Fibroblast of pulmonary artery (primary cell): ENCODE measurements at regions not wholly inside any gene's neighbourhood (a gene's known extent, or its start where the extent isn't known, plus 50 kb on each side); places are given as distances from the start of the nearest gene placed in this dataset.

Source experiments
- DNase-seq: peaks from one replicate; pipeline ENCODE4 v3.0.0-alpha.2; 2010; ENCODE audit warnings: low read depth
- H3K4me3 ChIP-seq: replicated peaks from 2 replicates; pipeline ENCODE4 v1.5.1; 2011; ENCODE audit warnings: low read depth, mild to moderate bottlenecking, control low read depth, low read length, moderate library complexity
- TF ChIP-seq, protein P1 (sequence below): IDR thresholded peaks from 2 replicates; pipeline ENCODE4 v1.5.1; 2011; ENCODE audit warnings: mild to moderate bottlenecking, control low read depth, low read length, inconsistent platforms; ENCODE audit errors: missing control alignments

DNA sequence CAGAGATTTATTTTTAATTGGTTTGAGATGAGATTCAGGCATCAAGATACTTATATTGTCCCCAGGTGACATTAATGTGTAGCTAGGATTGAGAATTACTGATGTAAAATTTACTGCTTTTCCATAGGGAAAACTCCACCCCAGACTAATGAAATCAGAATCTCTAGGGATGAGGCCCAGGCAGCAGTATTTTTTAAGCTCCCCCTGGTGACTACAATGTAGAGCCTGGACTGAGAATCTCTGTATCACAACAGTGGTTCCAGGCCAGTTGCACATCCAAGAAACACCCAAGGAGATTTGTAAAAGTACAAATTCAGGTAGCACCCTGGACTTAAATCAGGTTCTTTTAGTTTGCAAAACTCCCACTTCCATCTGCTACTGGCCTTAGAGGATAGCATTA lies 185.7 kb downstream of the MARCHF11 start:
- TF ChIP-seq, protein P1, sequence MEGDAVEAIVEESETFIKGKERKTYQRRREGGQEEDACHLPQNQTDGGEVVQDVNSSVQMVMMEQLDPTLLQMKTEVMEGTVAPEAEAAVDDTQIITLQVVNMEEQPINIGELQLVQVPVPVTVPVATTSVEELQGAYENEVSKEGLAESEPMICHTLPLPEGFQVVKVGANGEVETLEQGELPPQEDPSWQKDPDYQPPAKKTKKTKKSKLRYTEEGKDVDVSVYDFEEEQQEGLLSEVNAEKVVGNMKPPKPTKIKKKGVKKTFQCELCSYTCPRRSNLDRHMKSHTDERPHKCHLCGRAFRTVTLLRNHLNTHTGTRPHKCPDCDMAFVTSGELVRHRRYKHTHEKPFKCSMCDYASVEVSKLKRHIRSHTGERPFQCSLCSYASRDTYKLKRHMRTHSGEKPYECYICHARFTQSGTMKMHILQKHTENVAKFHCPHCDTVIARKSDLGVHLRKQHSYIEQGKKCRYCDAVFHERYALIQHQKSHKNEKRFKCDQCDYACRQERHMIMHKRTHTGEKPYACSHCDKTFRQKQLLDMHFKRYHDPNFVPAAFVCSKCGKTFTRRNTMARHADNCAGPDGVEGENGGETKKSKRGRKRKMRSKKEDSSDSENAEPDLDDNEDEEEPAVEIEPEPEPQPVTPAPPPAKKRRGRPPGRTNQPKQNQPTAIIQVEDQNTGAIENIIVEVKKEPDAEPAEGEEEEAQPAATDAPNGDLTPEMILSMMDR = peak; percentile 49
- H3K4me3 ChIP-seq = no peak overlapping the region
- DNase-seq = peak; percentile 32

DNA sequence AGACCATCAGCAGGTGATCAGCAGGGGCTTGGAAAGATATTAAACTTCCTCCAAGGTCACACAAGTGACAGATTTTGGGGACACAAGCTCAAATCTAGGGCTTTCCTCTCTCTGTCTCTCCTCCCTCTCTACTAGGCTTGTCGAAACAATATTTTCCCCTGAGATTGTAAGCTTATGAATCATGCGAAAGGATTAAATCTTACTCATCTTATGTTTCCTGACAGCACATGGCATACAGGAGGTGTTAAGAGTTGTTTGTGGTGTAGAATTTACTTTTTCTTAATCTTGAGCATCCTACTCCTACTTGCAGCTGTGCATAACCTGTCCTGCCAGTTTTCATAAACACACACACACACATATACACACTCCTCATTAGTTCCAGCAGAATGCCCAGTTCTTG lies 186.3 kb downstream of the MARCHF11 start:
- TF ChIP-seq, protein P1 = no peak
- no peak overlapping the region for H3K4me3 ChIP-seq
- DNase-seq = peak; percentile 46

DNA sequence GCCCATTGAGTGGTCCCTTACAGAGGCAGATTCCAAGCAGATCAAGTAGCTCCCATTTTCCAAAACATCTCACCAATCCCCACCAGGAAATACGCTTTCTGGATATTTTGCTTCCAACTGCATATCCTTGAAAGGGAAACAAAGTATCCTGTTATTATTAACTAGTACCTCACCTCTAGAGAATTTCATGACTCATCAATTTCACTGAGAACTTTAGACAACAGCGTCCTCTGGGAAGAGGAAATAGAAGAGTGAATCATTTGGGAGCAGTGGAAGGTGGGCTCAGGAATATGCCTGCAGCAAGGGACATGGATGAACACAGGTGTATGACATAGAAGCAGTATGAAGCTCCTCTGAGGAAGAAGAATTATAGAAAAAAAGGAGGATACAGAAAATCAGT lies 186.7 kb downstream of the MARCHF11 start:
- TF ChIP-seq, protein P1 = peak; percentile 11
- H3K4me3 ChIP-seq = no peak overlapping the region
- DNase-seq = peak; percentile 71

DNA sequence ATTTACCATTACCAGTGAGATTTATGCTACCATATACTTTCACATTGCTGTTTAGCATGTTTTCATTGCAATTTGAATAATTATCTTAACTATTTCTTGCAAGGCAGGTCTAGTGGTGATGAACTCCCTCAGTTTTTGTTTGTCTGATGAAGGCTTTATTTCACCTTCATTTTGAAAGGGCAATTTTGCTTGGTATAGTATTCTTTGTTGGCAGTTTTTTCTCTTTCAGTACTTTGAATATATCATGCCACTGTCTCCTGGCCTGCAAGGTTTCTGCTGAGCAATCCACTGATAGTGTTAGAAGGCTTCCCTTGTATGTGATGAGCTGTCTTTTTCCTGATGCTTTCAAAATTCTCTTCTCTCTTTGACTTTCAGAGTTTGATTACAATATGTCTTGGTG lies 188.0 kb downstream of the MARCHF11 start:
- no peak overlapping the region for H3K4me3 ChIP-seq
- DNase-seq = no peak
- TF ChIP-seq, protein P1 = no peak
